GM12865 (cell line): ENCODE measurements at regions not wholly inside any gene's neighbourhood (a gene's known extent, or its start where the extent isn't known, plus 50 kb on each side); places are given as distances from the start of the nearest gene placed in this dataset.

Experiments used
- DNase-seq: peaks from one replicate; pipeline ENCODE4 v3.0.0; 2010; ENCODE audit warnings: low read depth
- H3K4me3 ChIP-seq: 2 replicates; pipeline ENCODE4 v1.5.1; 2011; ENCODE audit warnings: mild to moderate bottlenecking, low read depth, low read length, control low read depth
- CTCF ChIP-seq: IDR thresholded peaks from 2 replicates; pipeline ENCODE4 v1.5.1; 2011; ENCODE audit warnings: low read length, control low read depth, low read depth, inconsistent platforms; ENCODE audit not compliant: insufficient read depth; ENCODE audit errors: missing control alignments

- DNase-seq: no peak
- TF ChIP-seq CTCF: no peak
- H3K4me3 ChIP-seq: no peak overlapping the region
Observed at GRCh38 chr7:94236960-94237359, 157.7 kb upstream of the COL1A2 start.

DNA sequence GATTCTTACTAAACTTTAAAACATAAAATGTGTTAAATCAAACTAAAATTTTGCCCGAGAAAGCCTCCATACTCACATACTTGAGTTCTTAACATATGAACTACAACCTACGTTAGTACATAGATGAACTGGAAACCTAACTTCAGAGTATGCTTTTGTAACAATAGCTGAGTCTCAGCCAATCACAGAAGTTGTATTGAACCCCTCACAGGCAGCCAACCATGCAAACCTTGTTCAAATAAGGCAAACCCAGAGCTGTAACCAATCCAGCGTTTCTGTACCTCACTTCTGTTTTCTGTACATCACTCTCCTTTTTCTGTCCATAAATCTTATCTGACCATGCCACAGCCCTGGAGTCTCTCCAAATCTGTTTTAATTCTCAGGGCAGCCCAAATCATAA is 157.3 kb upstream of the COL1A2 start:
- no peak for DNase-seq
- no peak overlapping the region for H3K4me3 ChIP-seq
- TF ChIP-seq CTCF: no peak

GRCh38 chr7:94239661-94240234 is 154.9 kb upstream of the COL1A2 start:
- no peak for TF ChIP-seq CTCF
- no peak for DNase-seq
- H3K4me3 ChIP-seq: no peak overlapping the region

DNA sequence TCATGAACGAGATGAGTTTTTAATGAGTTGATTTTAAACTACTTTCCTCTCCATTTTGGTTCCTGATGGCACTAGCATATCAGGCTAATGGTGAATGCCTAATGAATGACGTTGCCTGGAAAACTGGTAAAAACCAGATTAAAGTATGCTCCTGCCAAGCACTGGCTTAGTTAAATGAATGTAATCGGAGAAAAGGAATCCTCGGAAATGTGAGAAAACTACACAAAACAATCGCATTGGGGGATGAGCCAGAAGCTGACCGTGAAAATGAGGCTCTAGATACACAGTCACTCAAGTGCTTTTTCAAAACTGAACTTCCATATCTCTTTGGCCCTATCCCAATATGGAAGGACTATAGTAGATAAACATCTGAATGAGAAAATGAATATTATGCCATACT is 153.8 kb upstream of the COL1A2 start:
- DNase-seq: no peak
- H3K4me3 ChIP-seq: no peak overlapping the region
- TF ChIP-seq CTCF: no peak

DNA sequence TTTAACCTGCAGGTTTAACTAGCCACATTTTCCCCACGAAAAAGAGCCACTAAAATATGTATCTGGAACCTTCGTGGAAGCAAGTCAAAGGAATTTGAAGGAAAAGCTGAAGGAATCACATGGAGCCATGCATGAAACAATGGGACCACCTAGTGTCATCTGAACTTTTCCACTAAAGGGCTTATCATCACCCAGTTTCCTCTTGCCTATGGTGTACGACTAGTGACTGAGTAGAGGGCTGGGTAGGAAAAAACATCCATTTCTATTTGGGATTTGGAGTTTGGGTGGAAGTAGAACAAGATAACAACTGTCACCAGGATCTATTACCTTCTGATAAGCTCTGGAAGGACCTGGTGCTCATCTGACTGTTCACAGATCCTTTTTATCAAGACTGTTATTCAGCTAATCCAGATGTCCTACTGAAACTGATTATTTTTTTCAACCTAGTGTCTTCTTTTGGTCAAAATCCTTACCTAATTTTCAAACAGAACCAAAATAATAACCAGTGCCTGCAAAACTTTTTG is 153.2 kb upstream of the COL1A2 start:
- no peak overlapping the region for H3K4me3 ChIP-seq
- no peak for TF ChIP-seq CTCF

GRCh38 chr7:94243066-94243711 is 151.5 kb upstream of the COL1A2 start:
- no peak for DNase-seq
- TF ChIP-seq CTCF: no peak
- no peak overlapping the region for H3K4me3 ChIP-seq

More for the DNA sequence above, 153.2 kb upstream of the COL1A2 start:
- DNase-seq: no peak
